SK-N-SH (cell line): ENCODE measurements at regions not wholly inside any gene's neighbourhood (a gene's known extent, or its start where the extent isn't known, plus 50 kb on each side); places are given as distances from the start of the nearest gene placed in this dataset.

Experiments
- CHD2 ChIP-seq: fragments of 150-350 bp; IDR thresholded peaks from 2 replicates; pipeline ENCODE4 v1.6.1; 2018; ENCODE audit warnings: low read length; ENCODE audit not compliant: partially characterized antibody
- CTCF ChIP-seq: fragments of 200-600 bp; sonication (generic); IDR thresholded peaks from 2 replicates; pipeline ENCODE4 v1.6.1; 2017; ENCODE audit warnings: antibody characterized with exemption, mild to moderate bottlenecking, moderate library complexity
- EZH2phosphoT487 ChIP-seq: fragments of 200-600 bp; sonication (generic); IDR thresholded peaks from 2 replicates; pipeline ENCODE4 v1.6.1; 2017; ENCODE audit warnings: low read depth, mixed run types, mild to moderate bottlenecking, antibody characterized with exemption, moderate library complexity, borderline replicate concordance
- JUND ChIP-seq: IDR thresholded peaks from 2 replicates; pipeline ENCODE4 v1.4.0; 2012
- MXI1 ChIP-seq: IDR thresholded peaks from 2 replicates; pipeline ENCODE4 v1.6.1; 2012; ENCODE audit warnings: mild to moderate bottlenecking, low read depth, low read length, improper control_type of control experiment
- PBX3 ChIP-seq: IDR thresholded peaks from 2 replicates; pipeline ENCODE4; 2012
- RAD21 ChIP-seq: IDR thresholded peaks from 2 replicates; pipeline ENCODE4 v1.6.1; 2012; ENCODE audit warnings: mild to moderate bottlenecking, low read length
- RCOR1 ChIP-seq: fragments of 150-350 bp; IDR thresholded peaks from 2 replicates; pipeline ENCODE4 v1.6.1; 2017; ENCODE audit warnings: antibody characterized with exemption, low read length
- REST ChIP-seq: IDR thresholded peaks from 2 replicates; pipeline ENCODE4 v1.6.1; 2012; ENCODE audit warnings: mild to moderate bottlenecking, low read depth, low read length, moderate library complexity
- SMC3 ChIP-seq: IDR thresholded peaks from 2 replicates; pipeline ENCODE4 v1.6.1; 2012; ENCODE audit warnings: low read depth, low read length, improper control_type of control experiment
- TAF1 ChIP-seq: IDR thresholded peaks from 2 replicates; pipeline ENCODE4 v1.6.1; 2012; ENCODE audit warnings: low read depth, mild to moderate bottlenecking, low read length, moderate library complexity, borderline replicate concordance
- TCF12 ChIP-seq: IDR thresholded peaks from 2 replicates; pipeline ENCODE4 v1.4.0; 2012
- TEAD4 ChIP-seq: IDR thresholded peaks from 2 replicates; pipeline ENCODE4 v1.4.0; 2012; ENCODE audit warnings: mild to moderate bottlenecking, borderline replicate concordance; ENCODE audit not compliant: insufficient read depth
- YY1 ChIP-seq: IDR thresholded peaks from 2 replicates; pipeline ENCODE4 v1.4.0; 2012; ENCODE audit warnings: low read depth, mild to moderate bottlenecking

GRCh38 chr17:21539146-21539545 lies 153.2 kb upstream of the KCNJ18 start:
- TF ChIP-seq CTCF = no peak
- TF ChIP-seq SMC3 = no peak
- TF ChIP-seq RAD21 = no peak
- no peak for TF ChIP-seq TEAD4
- TF ChIP-seq EZH2phosphoT487 = no peak
- no peak for TF ChIP-seq YY1
- TF ChIP-seq TAF1 = no peak
- TF ChIP-seq PBX3 = no peak
- TF ChIP-seq TCF12 = no peak
- no peak for TF ChIP-seq RCOR1
- TF ChIP-seq MXI1 = no peak
- TF ChIP-seq REST = no peak
- TF ChIP-seq JUND = no peak
- TF ChIP-seq CHD2 = no peak
